ENCODE measurements at regions not wholly inside any gene's neighbourhood (a gene's known extent, or its start where the extent isn't known, plus 50 kb on each side); places are given as distances from the start of the nearest gene placed in this dataset.

GRCh38 chr12:16730772-16731171 is 124.8 kb upstream of the LMO3 start:
- no peak for TF ChIP-seq CTCF (IDR thresholded peaks at IDR 0.05)
- Histone ChIP-seq H3K27me3 (replicated peaks; ENCODE audit: insufficient read depth) (no peaks in the 10 kb centered on the region), H3K4me3 (no peak overlapping the region), H3K27ac (no peak overlapping the region), H3K9me3 (no peaks in the 10 kb centered on the region), H3K36me3 (no peaks in the 10 kb centered on the region), H3K4me1 (ENCODE audit: control insufficient read depth in 1 of 2, low read depth in 2 of 2) (no peaks in the 10 kb centered on the region)
- DNase-seq (ENCODE audit: low spot score) (no peak), ATAC-seq (ENCODE audit: insufficient number of reproducible peaks, low FRiP score, low read depth) (no peak)

GRCh38 chr12:16726879-16727278 is 120.9 kb upstream of the LMO3 start:
- no peaks in the 10 kb centered on the region for H3K36me3 ChIP-seq

GRCh38 chr12:16719713-16720416 is 113.9 kb upstream of the LMO3 start:
- no peak for TF ChIP-seq CTCF (IDR thresholded peaks at IDR 0.05)
- Histone ChIP-seq H3K36me3 (no peaks in the 10 kb centered on the region), H3K9me3 (no peaks in the 10 kb centered on the region), H3K27me3 (replicated peaks; ENCODE audit: insufficient read depth) (no peaks in the 10 kb centered on the region), H3K4me1 (ENCODE audit: control insufficient read depth in 1 of 2, low read depth in 2 of 2) (no peaks in the 10 kb centered on the region), H3K27ac (no peak overlapping the region), H3K4me3 (no peak overlapping the region)
- DNase-seq (ENCODE audit: low spot score) (no peak), ATAC-seq (ENCODE audit: insufficient number of reproducible peaks, low FRiP score, low read depth) (no peak)

More at GRCh38 chr12:16726879-16727278, 120.9 kb upstream of the LMO3 start:
- no peak for TF ChIP-seq CTCF (IDR thresholded peaks at IDR 0.05)
- no peak for DNase-seq (ENCODE audit: low spot score)
- no peaks in the 10 kb centered on the region for H3K9me3 ChIP-seq
- no peak overlapping the region for H3K27ac ChIP-seq
- no peaks in the 10 kb centered on the region for H3K4me1 ChIP-seq (ENCODE audit: control insufficient read depth in 1 of 2, low read depth in 2 of 2)
- no peaks in the 10 kb centered on the region for H3K27me3 ChIP-seq (replicated peaks; ENCODE audit: insufficient read depth)
- ATAC-seq (ENCODE audit: insufficient number of reproducible peaks, low FRiP score, low read depth): no peak
- no peak overlapping the region for H3K4me3 ChIP-seq

- Histone ChIP-seq H3K4me3 (no peak overlapping the region), H3K4me1 (ENCODE audit: control insufficient read depth in 1 of 2, low read depth in 2 of 2) (no peaks in the 10 kb centered on the region), H3K27me3 (replicated peaks; ENCODE audit: insufficient read depth) (no peaks in the 10 kb centered on the region), H3K9me3 (no peaks in the 10 kb centered on the region), H3K27ac (no peak overlapping the region), H3K36me3 (no peaks in the 10 kb centered on the region)
- no peak for DNase-seq (ENCODE audit: low spot score)
- no peak for TF ChIP-seq CTCF (IDR thresholded peaks at IDR 0.05)
- no peak for ATAC-seq (ENCODE audit: insufficient number of reproducible peaks, low FRiP score, low read depth)
These were observed 111.0 kb upstream of the LMO3 start for GRCh38 chr12:16716928-16717327.

- DNase-seq (ENCODE audit: low spot score) (no peak), ATAC-seq (ENCODE audit: insufficient number of reproducible peaks, low FRiP score, low read depth) (no peak)
- no peak for TF ChIP-seq CTCF (IDR thresholded peaks at IDR 0.05)
- Histone ChIP-seq H3K9me3 (peaks cover 3% of the 10 kb centered on the region), H3K27ac (no peak overlapping the region), H3K27me3 (replicated peaks; ENCODE audit: insufficient read depth) (no peaks in the 10 kb centered on the region), H3K36me3 (no peaks in the 10 kb centered on the region), H3K4me3 (no peak overlapping the region), H3K4me1 (ENCODE audit: control insufficient read depth in 1 of 2, low read depth in 2 of 2) (no peaks in the 10 kb centered on the region)
These were observed 86.1 kb upstream of the LMO3 start for GRCh38 chr12:16692099-16692498.
